ENCODE measurements at regions not wholly inside any gene's neighbourhood (a gene's known extent, or its start where the extent isn't known, plus 50 kb on each side); places are given as distances from the start of the nearest gene placed in this dataset.

- TF ChIP-seq CTCF (IDR thresholded peaks at IDR 0.05) (no peak), POLR2A (IDR thresholded peaks at IDR 0.05) (no peak)
These were observed 270.0 kb upstream of the TCF4 start for GRCh38 chr18:55857956-55858355.
